ACC112 (cell line): ENCODE measurements at regions not wholly inside any gene's neighbourhood (a gene's known extent, or its start where the extent isn't known, plus 50 kb on each side); places are given as distances from the start of the nearest gene placed in this dataset.
"Not testable (repeated sequence)": the region's sequence is repeated elsewhere in the genome, so short reads cannot be mapped to it uniquely, and the experiment has no call there.

Source experiments
- H2AFZ ChIP-seq: fragments of 200-600 bp; sonication (generic); one replicate; pipeline ENCODE4 v1.6.0; 2017; ENCODE audit warnings: antibody characterized with exemption, low read length; ENCODE audit not compliant: unreplicated experiment
- H3K27ac ChIP-seq: fragments of 200-600 bp; sonication (generic); 2 replicates; pipeline ENCODE4 v1.5.1; 2014; ENCODE audit warnings: low read depth, mild to moderate bottlenecking, antibody characterized with exemption, low read length, moderate library complexity
- H3K27me3 ChIP-seq: fragments of 200-600 bp; sonication (generic); 2 replicates; pipeline ENCODE4 v1.6.1; 2014; ENCODE audit warnings: mild to moderate bottlenecking, antibody characterized with exemption, low read length, moderate library complexity, mixed read lengths; ENCODE audit not compliant: insufficient read depth
- H3K36me3 ChIP-seq: fragments of 200-600 bp; sonication (generic); 2 replicates; pipeline ENCODE4 v1.6.1; 2016; ENCODE audit warnings: mild to moderate bottlenecking, antibody characterized with exemption, low read length, moderate library complexity, mixed read lengths; ENCODE audit not compliant: insufficient read depth
- H3K4me1 ChIP-seq: fragments of 200-600 bp; sonication (generic); one replicate; pipeline ENCODE4 v1.6.1; 2016; ENCODE audit warnings: low read length, mixed read lengths; ENCODE audit not compliant: insufficient read depth, unreplicated experiment, control insufficient read depth
- H3K4me3 ChIP-seq: fragments of 200-600 bp; sonication (generic); 2 replicates; pipeline ENCODE4 v1.5.1; 2014; ENCODE audit warnings: mild to moderate bottlenecking, low read depth, low read length
- H3K79me2 ChIP-seq: fragments of 200-600 bp; sonication (generic); one replicate; pipeline ENCODE4 v1.6.0; 2016; ENCODE audit warnings: low read length; ENCODE audit not compliant: control insufficient read depth, unreplicated experiment, insufficient read depth

DNA sequence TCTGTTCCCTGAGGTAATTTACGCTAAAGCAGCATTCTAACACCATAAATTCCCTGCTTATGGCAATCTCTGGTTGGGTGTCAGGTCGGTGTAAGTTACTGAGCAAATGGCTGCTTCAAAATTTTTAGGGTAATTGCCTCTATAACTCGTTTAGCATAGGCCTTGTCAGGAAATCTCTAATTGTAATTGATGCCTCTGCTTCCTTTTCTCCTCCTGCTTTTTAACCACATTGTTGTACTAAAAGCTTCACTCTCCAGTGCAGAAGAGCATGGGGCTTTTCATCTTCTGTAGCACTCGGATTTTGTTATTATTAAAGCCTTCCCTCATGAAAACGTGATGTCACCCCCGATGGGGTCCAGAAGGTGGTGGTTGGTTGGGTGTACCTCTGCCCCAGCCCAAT, 141.6 kb upstream of the NBPF11 start:
- no peaks in the 10 kb centered on the region for H3K79me2 ChIP-seq
- H3K4me1 ChIP-seq = no peaks in the 10 kb centered on the region
- no peaks in the 10 kb centered on the region for H3K36me3 ChIP-seq
- H3K4me3 ChIP-seq = no peak overlapping the region
- no peak overlapping the region for H2AFZ ChIP-seq
- no peaks in the 10 kb centered on the region for H3K27me3 ChIP-seq
- H3K27ac ChIP-seq = no peak overlapping the region

DNA sequence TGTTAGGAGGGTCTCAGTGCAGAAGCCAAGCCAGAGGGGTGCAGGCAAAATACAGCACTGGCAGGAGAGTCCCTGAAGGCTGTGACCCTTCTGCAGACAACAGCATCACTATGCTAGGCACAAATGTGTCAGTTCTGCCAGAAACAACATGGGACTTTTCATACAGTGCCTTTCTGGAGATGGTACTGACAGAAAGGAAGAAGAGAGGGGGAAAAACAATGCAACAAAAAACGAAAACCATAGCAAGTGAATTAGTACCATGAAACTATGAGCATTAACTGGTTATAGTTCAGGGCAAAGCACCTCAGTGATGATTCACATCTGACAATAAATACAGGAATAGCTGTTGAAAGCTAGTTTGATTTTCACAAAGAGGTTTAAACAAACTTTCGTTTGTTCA, 140.8 kb upstream of the NBPF11 start:
- Histone ChIP-seq H3K4me3 (no peak overlapping the region), H3K27me3 (no peaks in the 10 kb centered on the region), H3K79me2 (no peaks in the 10 kb centered on the region), H3K27ac (no peak overlapping the region), H3K4me1 (no peaks in the 10 kb centered on the region), H3K36me3 (no peaks in the 10 kb centered on the region), H2AFZ (no peak overlapping the region)

DNA sequence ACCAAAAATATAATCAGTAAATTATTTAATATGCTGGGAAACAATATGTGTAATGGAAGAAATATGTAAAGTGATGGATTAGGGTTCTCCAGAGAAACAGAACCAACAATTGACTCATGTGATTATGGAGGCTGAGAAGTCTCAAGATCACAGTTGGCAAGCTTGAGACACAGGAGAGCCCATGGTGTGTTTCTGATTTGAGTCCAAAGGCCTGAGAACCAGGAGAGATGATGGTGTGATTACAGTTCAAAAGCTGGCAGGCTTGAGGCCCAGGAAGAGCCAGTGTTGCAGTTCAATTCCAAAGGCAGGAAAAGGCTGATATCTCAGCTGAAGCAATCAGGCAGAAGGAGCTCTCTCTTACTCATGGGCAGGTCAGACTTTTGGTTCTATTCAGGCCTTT, 138.8 kb upstream of the NBPF11 start:
- Histone ChIP-seq H3K27me3 (no peaks in the 10 kb centered on the region), H2AFZ (no peak overlapping the region), H3K27ac (no peak overlapping the region), H3K4me3 (no peak overlapping the region), H3K4me1 (no peaks in the 10 kb centered on the region), H3K79me2 (no peaks in the 10 kb centered on the region), H3K36me3 (no peaks in the 10 kb centered on the region)

DNA sequence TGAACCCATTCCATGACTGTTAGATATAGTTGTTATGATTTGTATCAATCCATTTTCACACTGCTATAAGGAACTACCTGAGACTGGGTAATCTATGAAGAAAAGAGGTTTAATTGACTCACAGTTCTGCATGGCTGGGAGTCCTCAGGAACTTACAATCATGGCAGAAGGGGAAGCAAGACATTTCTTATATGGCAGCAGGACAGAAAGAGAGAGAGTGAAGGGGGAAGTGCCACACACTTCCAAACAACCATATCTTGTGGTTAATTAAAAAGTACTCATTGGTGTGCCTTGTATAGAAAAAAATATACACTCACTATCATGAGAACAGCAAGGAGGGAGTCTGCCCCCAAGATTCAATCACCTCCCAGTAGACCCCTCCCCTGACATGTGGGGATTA, 137.6 kb upstream of the NBPF11 start:
- H3K27me3 ChIP-seq = no peaks in the 10 kb centered on the region
- no peak overlapping the region for H2AFZ ChIP-seq
- H3K27ac ChIP-seq = no peak overlapping the region
- no peak overlapping the region for H3K4me3 ChIP-seq
- no peaks in the 10 kb centered on the region for H3K79me2 ChIP-seq
- H3K36me3 ChIP-seq = no peaks in the 10 kb centered on the region
- H3K4me1 ChIP-seq = no peaks in the 10 kb centered on the region

DNA sequence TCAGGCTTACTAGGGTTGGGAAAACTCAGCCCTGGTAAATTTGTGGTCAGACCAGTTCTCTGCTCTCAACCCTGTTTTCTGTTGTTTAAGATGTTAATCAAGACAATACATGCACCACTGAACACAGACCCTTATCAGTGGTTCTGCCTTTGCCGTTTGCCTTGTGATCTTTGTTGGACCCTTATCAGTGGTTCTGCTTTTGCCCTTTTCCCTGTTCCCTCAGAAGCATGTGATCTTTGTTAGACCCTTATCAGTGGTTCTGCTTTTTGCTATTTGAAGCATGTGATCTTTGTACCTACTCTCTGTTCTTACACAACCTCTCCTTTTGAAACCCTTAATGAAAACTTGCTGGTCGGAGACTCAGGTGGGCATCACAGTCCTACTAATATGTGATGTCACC, 133.9 kb upstream of the NBPF11 start:
- not testable (repeated sequence) for H2AFZ ChIP-seq, H3K79me2 ChIP-seq, H3K27me3 ChIP-seq, H3K27ac ChIP-seq, H3K4me3 ChIP-seq, H3K4me1 ChIP-seq, H3K36me3 ChIP-seq

DNA sequence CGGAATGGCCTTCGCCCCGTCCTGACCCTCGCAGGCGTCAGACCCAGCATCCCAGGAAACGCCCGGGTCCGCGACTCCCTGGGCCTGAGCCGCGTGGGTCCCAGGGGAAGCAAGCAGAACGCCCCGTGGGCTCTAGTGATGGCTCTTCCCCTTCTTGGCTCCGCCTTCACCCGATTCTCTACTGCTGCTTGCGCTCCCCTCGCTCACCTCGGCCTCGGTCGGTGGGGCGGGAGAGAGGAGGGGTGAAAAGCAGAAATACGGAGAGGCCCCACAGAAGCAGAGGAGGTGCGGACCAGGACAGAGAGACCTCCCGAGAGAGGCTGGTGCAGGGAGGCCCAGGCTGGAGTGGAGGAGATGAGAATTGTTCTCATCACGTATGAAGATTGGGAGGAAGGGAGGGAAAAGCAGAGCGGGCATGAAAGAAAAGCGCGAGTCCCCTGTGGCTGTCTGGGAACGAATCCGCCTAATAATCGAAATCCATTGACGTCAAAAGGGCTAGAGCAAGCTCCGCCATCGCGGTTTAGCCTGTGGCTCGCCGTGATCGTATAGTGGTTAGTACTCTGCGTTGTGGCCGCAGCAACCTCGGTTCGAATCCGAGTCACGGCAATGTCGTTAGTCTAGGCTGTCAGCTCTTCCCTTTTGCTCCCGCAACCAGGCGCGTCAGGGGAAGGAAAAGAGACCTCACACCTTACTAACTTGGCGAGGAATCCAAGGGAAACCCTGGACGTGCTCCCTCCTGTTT, 128.9 kb upstream of the NBPF11 start:
- H3K36me3 ChIP-seq, H3K27me3 ChIP-seq, H3K79me2 ChIP-seq: not testable (repeated sequence)
- H3K4me3 ChIP-seq = peak overlapping the region; percentile 74
- H2AFZ ChIP-seq = peak overlapping the region; percentile 37
- H3K27ac ChIP-seq = peak overlapping the region; percentile 44
- H3K4me1 ChIP-seq = peaks cover 25% of the 10 kb centered on the region

DNA sequence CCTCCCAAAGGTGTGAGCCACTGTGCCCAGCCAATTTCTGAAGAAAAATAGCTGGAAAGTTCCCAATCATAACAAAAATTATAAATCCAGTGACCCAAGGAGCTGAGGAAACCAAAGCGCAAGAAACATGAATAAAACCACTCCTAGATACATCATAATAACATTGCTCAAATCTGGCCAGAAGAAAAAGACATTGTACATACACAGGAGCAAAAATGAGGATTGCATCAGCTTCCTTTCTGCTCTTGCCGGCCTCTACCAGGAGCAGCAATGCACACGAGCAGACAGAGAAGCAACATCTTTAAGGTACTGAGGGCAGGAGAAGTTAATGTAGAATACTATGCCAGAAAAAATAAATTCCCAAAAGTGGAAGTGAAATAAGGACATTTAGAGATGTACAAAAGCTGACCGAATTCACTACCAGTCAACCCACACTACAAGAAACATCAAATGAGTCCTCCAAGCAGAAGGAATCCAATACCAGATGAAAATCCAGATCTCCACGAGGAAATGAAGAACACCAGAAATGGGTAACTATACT, 127.0 kb upstream of the NBPF11 start:
- Histone ChIP-seq H3K4me3 (0 out of 2 replicates have a peak overlapping the region, but pooled peaks have one; percentile 74), H3K27ac (peak overlapping the region; percentile 54; the same call in 1 of the 2 replicates), H3K4me1 (peaks cover 25% of the 10 kb centered on the region)
- not testable (repeated sequence) for H2AFZ ChIP-seq, H3K27me3 ChIP-seq, H3K79me2 ChIP-seq, H3K36me3 ChIP-seq

DNA sequence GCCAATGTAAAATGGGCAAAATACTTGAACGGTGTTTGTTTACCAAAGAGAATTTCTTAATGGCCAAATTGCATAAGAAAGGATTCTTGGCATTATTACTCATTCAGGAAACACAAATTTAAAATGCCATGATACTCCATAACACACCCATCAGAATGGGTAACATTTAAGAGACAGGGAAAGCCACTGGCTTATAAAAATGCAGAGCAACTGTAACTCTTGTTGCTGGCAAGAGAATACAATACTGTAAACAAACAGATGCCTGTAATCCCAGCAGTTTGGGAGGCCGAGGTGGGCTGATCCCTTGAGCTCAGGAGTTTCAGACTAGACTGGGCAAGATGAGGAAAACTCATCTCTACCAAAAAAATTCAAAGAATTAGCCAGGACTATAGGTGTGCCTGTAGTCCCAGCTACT, 125.8 kb upstream of the NBPF11 start:
- peak overlapping the region; percentile 45; the same call in 1 of the 2 replicates for H3K4me3 ChIP-seq
- H3K79me2 ChIP-seq, H2AFZ ChIP-seq, H3K27me3 ChIP-seq, H3K36me3 ChIP-seq: not testable (repeated sequence)
- peak overlapping the region; percentile 71 for H3K27ac ChIP-seq
- peaks cover 25% of the 10 kb centered on the region for H3K4me1 ChIP-seq

DNA sequence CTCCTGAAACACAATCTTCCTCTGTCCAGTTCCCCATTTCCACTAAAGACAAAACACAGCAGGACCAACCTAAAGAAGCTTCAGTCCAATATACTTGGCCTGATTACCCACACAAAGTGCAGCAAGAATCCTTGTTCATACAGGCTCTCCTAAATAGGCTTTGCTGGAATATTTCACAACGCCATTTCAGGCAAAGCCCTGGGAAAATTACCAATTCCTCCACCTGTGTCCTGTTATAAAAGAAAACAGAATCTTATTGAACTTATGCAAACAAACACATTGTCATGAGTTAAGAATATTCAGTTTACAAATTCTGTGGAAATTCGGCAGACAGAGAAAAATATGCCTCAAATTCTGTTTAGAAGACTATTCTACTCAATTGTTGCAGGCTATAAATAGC, 115.0 kb upstream of the NBPF11 start:
- H2AFZ ChIP-seq, H3K27me3 ChIP-seq, H3K36me3 ChIP-seq, H3K27ac ChIP-seq, H3K4me3 ChIP-seq, H3K4me1 ChIP-seq, H3K79me2 ChIP-seq: not testable (repeated sequence)

DNA sequence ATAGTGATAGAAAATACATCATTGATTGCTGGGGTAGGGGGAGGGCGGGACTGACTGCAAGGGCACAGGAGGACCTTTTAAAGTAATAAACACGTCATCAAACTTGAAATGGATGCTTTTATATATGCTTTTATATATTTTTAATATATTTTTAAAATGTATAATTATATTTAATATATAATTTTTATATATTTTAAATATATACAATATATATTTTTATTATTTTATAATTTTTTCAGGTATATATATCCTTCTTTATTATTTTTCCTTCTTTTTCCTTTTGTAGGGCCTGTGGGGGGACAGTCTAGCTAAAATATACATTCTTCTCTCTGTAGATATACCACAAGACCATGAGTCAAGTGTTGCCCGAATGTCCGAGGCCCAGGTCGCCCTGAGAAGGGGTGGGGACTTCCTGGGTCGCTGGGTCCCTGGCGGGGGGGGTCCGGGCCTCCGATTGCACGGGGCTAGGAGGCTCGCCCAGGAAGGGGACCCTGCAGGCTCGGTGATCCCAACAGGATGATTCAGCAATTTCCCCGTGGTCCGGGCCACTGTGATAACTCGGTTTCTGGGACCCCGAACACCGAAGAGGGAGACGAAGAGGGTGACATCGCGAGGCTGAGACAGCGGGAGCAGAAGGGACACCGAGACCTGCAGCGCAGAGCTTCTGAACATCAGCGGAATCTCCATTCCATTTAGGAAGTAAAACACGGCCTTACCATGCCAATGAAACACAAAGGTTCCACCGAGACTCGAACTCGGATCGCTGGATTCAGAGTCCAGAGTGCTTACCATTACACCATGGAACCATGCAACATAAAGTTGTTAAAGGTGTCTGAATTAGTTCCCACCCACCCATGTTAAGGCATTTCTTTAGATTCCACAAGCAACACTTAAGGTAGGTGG, 112.5 kb upstream of the NBPF11 start:
- no peaks in the 10 kb centered on the region for H3K79me2 ChIP-seq
- H2AFZ ChIP-seq = no peak overlapping the region
- peaks cover 10% of the 10 kb centered on the region; the same call in 1 of the 2 replicates for H3K27me3 ChIP-seq
- no peaks in the 10 kb centered on the region for H3K4me1 ChIP-seq
- peak overlapping the region; percentile 73 for H3K4me3 ChIP-seq
- no peaks in the 10 kb centered on the region for H3K36me3 ChIP-seq
- H3K27ac ChIP-seq = peak overlapping the region; percentile 57
